GM12878 (cell line): ENCODE measurements at regions not wholly inside any gene's neighbourhood (a gene's known extent, or its start where the extent isn't known, plus 50 kb on each side); places are given as distances from the start of the nearest gene placed in this dataset.

Experiments
- ATAC-seq: fragments of 200-7000 bp; cut with Tn5 transposase; 3 replicates; pipeline ENCODE4 v1.9.1; 2020; ENCODE audit warnings: mild to moderate bottlenecking, moderate library complexity
- BruUV-seq: library from RNA; stranded (reverse); fragments of 400-500 nt; replicated peaks from 2 replicates; lab custom pipeline; 2021; lab: Mats Ljungman, UMichigan
- CTCF ChIA-PET: fragments of 300-600 bp; sonication (Branson Sonifier 250); formaldehyde crosslinking; extraction: SDS; loops from one replicate; lab custom pipeline; 2021; ENCODE audit warnings: inconsistent platforms; lab: Yijun Ruan, JAX
- POLR2A ChIA-PET: fragments of 350-600 bp; formaldehyde crosslinking; extraction: SDS; loops from one replicate; lab custom pipeline; 2021; ENCODE audit warnings: inconsistent platforms; lab: Charles Lee
- RAD21 ChIA-PET: fragments of 300-600 bp; sonication (Branson Sonifier 250); formaldehyde crosslinking; loops from one replicate; lab custom pipeline; 2023; ENCODE audit warnings: antibody characterized with exemption; ENCODE audit not compliant: unreplicated experiment; lab: Charles Lee
- SMC1A ChIA-PET: fragments of 300-600 bp; sonication (Branson Sonifier 250); formaldehyde crosslinking; loops from one replicate; lab custom pipeline; 2023; ENCODE audit not compliant: unreplicated experiment, uncharacterized antibody; lab: Charles Lee
- DNase-seq: peaks from one replicate; pipeline ENCODE4 v3.0.0-alpha.2; 2011; ENCODE audit warnings: low read depth, low spot score
- FAIRE-seq: peaks from 3 replicates; lab custom pipeline; 2011; peaks lifted over from hg19 to GRCh38; lab: Jason Lieb, UNC
- H2AFZ ChIP-seq: 2 replicates; pipeline ENCODE4 v1.6.0; 2011; ENCODE audit warnings: low read depth, low read length, control low read depth; ENCODE audit not compliant: control insufficient read depth
- H3K27ac ChIP-seq: 2 replicates; pipeline ENCODE4 v1.5.1; 2011; ENCODE audit warnings: control low read depth; ENCODE audit not compliant: control insufficient read depth, insufficient read depth
- H3K27me3 ChIP-seq, 2 experiments: replicated peaks in 1 of 2; 2 replicates each; pipeline versions ENCODE4 v1.6.0 to v1.6.1; 2011; ENCODE audit warnings: low read length in 1 of 2; ENCODE audit not compliant: control insufficient read depth in 2 of 2, insufficient read depth in 2 of 2
- H3K36me3 ChIP-seq, 2 experiments: 2 replicates each; pipeline ENCODE4 v1.5.1; 2011; ENCODE audit warnings: low read length in 1 of 2; ENCODE audit not compliant: control insufficient read depth in 2 of 2, insufficient read depth in 2 of 2
- H3K4me1 ChIP-seq: 2 replicates; pipeline ENCODE4 v1.6.1; 2011; ENCODE audit warnings: mild to moderate bottlenecking, low read length, moderate library complexity, mixed read lengths; ENCODE audit not compliant: control insufficient read depth, insufficient read depth
- H3K4me2 ChIP-seq: 2 replicates; pipeline ENCODE4 v1.6.0; 2011; ENCODE audit warnings: control low read depth; ENCODE audit not compliant: control insufficient read depth, insufficient read depth
- H3K4me3 ChIP-seq: fragments of 200-600 bp; sonication (generic); 2 replicates; pipeline ENCODE4 v1.5.1; 2016
- H3K79me2 ChIP-seq: 2 replicates; pipeline ENCODE4 v1.6.0; 2011; ENCODE audit warnings: low read length; ENCODE audit not compliant: control insufficient read depth, insufficient read depth
- H3K9ac ChIP-seq: 2 replicates; pipeline ENCODE4 v1.8.0; 2011; ENCODE audit warnings: low read length, control low read depth, mixed read lengths; ENCODE audit not compliant: control insufficient read depth, insufficient read depth
- H3K9me3 ChIP-seq: replicated peaks from 3 replicates; pipeline ENCODE4 v1.5.1; 2011; ENCODE audit warnings: mild to moderate bottlenecking, low read length; ENCODE audit not compliant: control insufficient read depth, insufficient read depth
- H4K20me1 ChIP-seq: 2 replicates; pipeline ENCODE4 v1.6.0; 2011; ENCODE audit not compliant: control insufficient read depth, insufficient read depth
- BHLHE40 ChIP-seq, 2 experiments: fragments of 450-650 bp in 1 of 2; IDR thresholded peaks; 2 replicates each; pipeline ENCODE4 v1.6.1; 2011 to 2017; ENCODE audit warnings: low read depth in 2 of 2, borderline replicate concordance in 1 of 2, improper control_type of control experiment in 1 of 2, low read length in 1 of 2, mild to moderate bottlenecking in 1 of 2
- EZH2 ChIP-seq: IDR thresholded peaks from 2 replicates; pipeline ENCODE4 v1.6.1; 2012; ENCODE audit warnings: low read depth, mild to moderate bottlenecking, control low read depth, inconsistent platforms, low read length, borderline replicate concordance; ENCODE audit not compliant: control insufficient read depth
- JUND ChIP-seq: IDR thresholded peaks from 2 replicates; pipeline ENCODE4 v1.6.1; 2012; ENCODE audit warnings: low read depth, mild to moderate bottlenecking, low read length, improper control_type of control experiment, moderate library complexity
- MTA2 ChIP-seq: fragments of 450-650 bp; IDR thresholded peaks from 2 replicates; pipeline ENCODE4 v1.6.1; 2016; ENCODE audit warnings: low read depth, mild to moderate bottlenecking, moderate library complexity
- PAX5 ChIP-seq: IDR thresholded peaks from 2 replicates; pipeline ENCODE4 v1.6.1; 2011; ENCODE audit warnings: low read depth, low read length, borderline replicate concordance
- SMARCA5 ChIP-seq: fragments of 450-650 bp; IDR thresholded peaks from 2 replicates; pipeline ENCODE4 v1.6.1; 2017; ENCODE audit warnings: mild to moderate bottlenecking
- TAF1 ChIP-seq: IDR thresholded peaks from 2 replicates; pipeline ENCODE4 v1.6.1; 2011; ENCODE audit warnings: mild to moderate bottlenecking, low read depth, low read length, borderline replicate concordance
- TARDBP ChIP-seq: IDR thresholded peaks from 2 replicates; pipeline ENCODE4 v1.6.1; 2016; ENCODE audit warnings: borderline replicate concordance
- TCF12 ChIP-seq: IDR thresholded peaks from 2 replicates; pipeline ENCODE4 v1.6.1; 2011; ENCODE audit warnings: low read depth, mild to moderate bottlenecking, low read length
- WRNIP1 ChIP-seq: IDR thresholded peaks from 2 replicates; pipeline ENCODE4 v1.6.1; 2011; ENCODE audit warnings: low read depth, low read length, improper control_type of control experiment, borderline replicate concordance
- ZNF274 ChIP-seq: IDR thresholded peaks from one replicate; pipeline ENCODE4 v1.8.0; 2011; ENCODE audit not compliant: insufficient read length, insufficient read depth
- WGBS: methylation state at CpG from one replicate; pipeline ENCODE4 v1.1.6; 2016; ENCODE audit warnings: low lambda C conversion rate; ENCODE audit not compliant: insufficient replicate concordance, insufficient coverage; ENCODE audit errors: missing lambda C conversion rate; 5-methylcytosine and 5-hydroxymethylcytosine counted together
- in situ Hi-C: fragments of 300-500 bp; cut with MboI; formaldehyde crosslinking; loops from 9 replicates; pipeline ENCODE4 v1.14.3; 2018; ENCODE audit warnings: mixed read lengths
- intact Hi-C: fragments of 100-400 bp; cut with micrococcal nuclease; formaldehyde crosslinking; loops from one replicate; pipeline ENCODE4 v1.14.2; 2022; ENCODE audit not compliant: unreplicated experiment
- TF ChIP-seq, protein P1 (sequence below): fragments of 450-650 bp; IDR thresholded peaks from 2 replicates; pipeline ENCODE4 v1.6.1; 2017; ENCODE audit warnings: antibody characterized with exemption, mild to moderate bottlenecking, moderate library complexity

GRCh38 chr5:112485934-112486355 is 66.9 kb upstream of the EPB41L4A start:
- Histone ChIP-seq H3K4me2 (no peak overlapping the region), H4K20me1 (no peaks in the 10 kb centered on the region), H3K27me3 (no peaks in the 10 kb centered on the region), H2AFZ (no peak overlapping the region), H3K36me3 (no peaks in the 10 kb centered on the region), H3K9me3 (no peaks in the 10 kb centered on the region), H3K27ac (no peak overlapping the region), H3K4me3 (no peak overlapping the region), H3K79me2 (no peaks in the 10 kb centered on the region), H3K9ac (no peak overlapping the region), H3K4me1 (no peaks in the 10 kb centered on the region)
- BruUV-seq = no TSS peak
- FAIRE-seq (no peak), DNase-seq (no peak), ATAC-seq (no peak)
- ChIA-PET CTCF (interaction anchor here (0.7 to 1.0 kb wide), 3 partner anchors 8 to 214 kb away, joined by 3 read pairs; no protein-coding TSS in a partner anchor), POLR2A (no interaction called here), RAD21 (interaction anchor here (0.6 kb wide), 1 partner anchor 665 kb away, joined by 3 read pairs; no protein-coding TSS in a partner anchor), SMC1A (interaction anchor here (1.4 kb wide), 1 partner anchor 9 kb away, joined by 6 read pairs; no protein-coding TSS in a partner anchor)
- WGBS = 65% methylated on average over 2 of the region's 2 CpGs
- in situ Hi-C loops (no loop called here), intact Hi-C loops (no loop called here)
- TF ChIP-seq TAF1 (no peak), TARDBP (no peak), MTA2 (no peak), ZNF274 (no peak), JUND (no peak), EZH2 (no peak), BHLHE40 (IDR thresholded peaks at IDR 0.05; ENCODE audit: borderline replicate concordance in 1 of 2, low read depth in 2 of 2, low read length in 1 of 2) (no peak), PAX5 (no peak), SMARCA5 (no peak), TCF12 (no peak), WRNIP1 (no peak)
- TF ChIP-seq, protein P1, sequence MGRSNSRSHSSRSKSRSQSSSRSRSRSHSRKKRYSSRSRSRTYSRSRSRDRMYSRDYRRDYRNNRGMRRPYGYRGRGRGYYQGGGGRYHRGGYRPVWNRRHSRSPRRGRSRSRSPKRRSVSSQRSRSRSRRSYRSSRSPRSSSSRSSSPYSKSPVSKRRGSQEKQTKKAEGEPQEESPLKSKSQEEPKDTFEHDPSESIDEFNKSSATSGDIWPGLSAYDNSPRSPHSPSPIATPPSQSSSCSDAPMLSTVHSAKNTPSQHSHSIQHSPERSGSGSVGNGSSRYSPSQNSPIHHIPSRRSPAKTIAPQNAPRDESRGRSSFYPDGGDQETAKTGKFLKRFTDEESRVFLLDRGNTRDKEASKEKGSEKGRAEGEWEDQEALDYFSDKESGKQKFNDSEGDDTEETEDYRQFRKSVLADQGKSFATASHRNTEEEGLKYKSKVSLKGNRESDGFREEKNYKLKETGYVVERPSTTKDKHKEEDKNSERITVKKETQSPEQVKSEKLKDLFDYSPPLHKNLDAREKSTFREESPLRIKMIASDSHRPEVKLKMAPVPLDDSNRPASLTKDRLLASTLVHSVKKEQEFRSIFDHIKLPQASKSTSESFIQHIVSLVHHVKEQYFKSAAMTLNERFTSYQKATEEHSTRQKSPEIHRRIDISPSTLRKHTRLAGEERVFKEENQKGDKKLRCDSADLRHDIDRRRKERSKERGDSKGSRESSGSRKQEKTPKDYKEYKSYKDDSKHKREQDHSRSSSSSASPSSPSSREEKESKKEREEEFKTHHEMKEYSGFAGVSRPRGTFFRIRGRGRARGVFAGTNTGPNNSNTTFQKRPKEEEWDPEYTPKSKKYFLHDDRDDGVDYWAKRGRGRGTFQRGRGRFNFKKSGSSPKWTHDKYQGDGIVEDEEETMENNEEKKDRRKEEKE = no peak
